ENCODE measurements at regions not wholly inside any gene's neighbourhood (a gene's known extent, or its start where the extent isn't known, plus 50 kb on each side); places are given as distances from the start of the nearest gene placed in this dataset.

DNA sequence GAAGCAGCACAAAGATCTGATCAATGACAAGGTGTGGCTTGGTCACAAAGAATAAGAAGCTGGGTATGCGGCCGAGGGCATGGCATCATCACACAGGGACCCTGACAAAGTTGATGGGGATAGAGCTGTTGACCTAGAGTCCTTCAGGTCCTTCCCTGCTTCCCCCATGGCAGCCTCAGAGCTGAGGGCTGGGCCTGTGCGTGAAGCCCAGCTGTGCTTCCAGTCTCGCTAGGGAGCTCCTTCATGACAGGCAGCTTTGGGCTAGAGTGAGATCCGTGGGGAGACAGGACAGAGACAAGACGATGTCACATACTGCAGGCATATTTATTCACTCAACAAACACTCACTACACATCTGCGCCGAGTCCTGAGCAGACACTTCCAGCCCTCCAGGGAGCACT is 56.4 kb upstream of the NEURL1B start:
- TF ChIP-seq EP300 (IDR thresholded peaks at IDR 0.05): peak in 1 of 4 donors; percentile 19
- TF ChIP-seq POLR2A (IDR thresholded peaks at IDR 0.05): no peak
- TF ChIP-seq, protein P1, sequence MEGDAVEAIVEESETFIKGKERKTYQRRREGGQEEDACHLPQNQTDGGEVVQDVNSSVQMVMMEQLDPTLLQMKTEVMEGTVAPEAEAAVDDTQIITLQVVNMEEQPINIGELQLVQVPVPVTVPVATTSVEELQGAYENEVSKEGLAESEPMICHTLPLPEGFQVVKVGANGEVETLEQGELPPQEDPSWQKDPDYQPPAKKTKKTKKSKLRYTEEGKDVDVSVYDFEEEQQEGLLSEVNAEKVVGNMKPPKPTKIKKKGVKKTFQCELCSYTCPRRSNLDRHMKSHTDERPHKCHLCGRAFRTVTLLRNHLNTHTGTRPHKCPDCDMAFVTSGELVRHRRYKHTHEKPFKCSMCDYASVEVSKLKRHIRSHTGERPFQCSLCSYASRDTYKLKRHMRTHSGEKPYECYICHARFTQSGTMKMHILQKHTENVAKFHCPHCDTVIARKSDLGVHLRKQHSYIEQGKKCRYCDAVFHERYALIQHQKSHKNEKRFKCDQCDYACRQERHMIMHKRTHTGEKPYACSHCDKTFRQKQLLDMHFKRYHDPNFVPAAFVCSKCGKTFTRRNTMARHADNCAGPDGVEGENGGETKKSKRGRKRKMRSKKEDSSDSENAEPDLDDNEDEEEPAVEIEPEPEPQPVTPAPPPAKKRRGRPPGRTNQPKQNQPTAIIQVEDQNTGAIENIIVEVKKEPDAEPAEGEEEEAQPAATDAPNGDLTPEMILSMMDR (IDR thresholded peaks at IDR 0.05): no peak
- peak in 1 of 2 donors; percentile 6 for TF ChIP-seq POLR2AphosphoS5 (IDR thresholded peaks at IDR 0.05)
- H3K4me3 ChIP-seq: no peak overlapping the region
- peaks cover 21 to 28% (median 25%) of the 10 kb centered on the region in 4 donors for H3K4me1 ChIP-seq
- ATAC-seq (ENCODE audit: low FRiP score in 2 of 2) (no peak), DNase-seq (no peak)
- no peaks in the 10 kb centered on the region for H3K27me3 ChIP-seq
- H3K9me3 ChIP-seq: no peaks in the 10 kb centered on the region
- WGBS, 2 donors: 65 to 73% methylated on average over 8 of the region's 8 CpGs
- H3K27ac ChIP-seq: peak overlapping the region; percentile 74 to 89 (median 84)
- no peaks in the 10 kb centered on the region for H3K36me3 ChIP-seq

DNA sequence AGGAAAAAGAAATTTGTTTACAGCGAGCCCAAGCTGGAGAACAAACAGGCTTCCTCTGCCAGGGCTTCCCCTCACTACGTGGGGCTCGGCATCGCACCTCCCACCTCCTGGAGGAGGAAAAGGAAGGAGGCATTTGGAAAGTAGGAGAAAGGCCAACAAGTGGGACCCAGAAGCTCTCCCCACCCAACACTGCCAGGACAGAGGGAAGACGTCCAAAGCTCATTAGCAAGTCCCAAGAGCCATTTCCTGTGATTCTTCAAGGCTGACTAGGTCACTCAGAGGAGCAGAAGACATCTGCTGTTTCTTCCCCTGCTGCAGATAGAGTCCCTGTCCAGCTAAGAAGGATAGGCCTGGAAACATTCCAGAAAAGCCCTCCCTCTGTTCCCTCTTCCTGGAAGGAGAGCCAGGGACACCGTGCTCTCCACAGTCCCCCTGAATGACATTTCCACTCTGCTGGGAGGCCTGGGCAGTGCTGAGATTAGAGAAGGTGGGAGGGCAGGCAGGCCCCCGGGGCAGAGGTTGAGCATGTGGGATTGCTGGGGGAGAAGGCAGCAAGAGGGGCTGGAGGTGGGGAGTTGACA is 57.0 kb upstream of the NEURL1B start:
- Histone ChIP-seq H3K27me3 (no peaks in the 10 kb centered on the region), H3K27ac (peak overlapping the region; percentile 74 to 89 (median 84)), H3K9me3 (no peaks in the 10 kb centered on the region), H3K4me1 (peaks cover 21 to 28% (median 25%) of the 10 kb centered on the region in 4 donors), H3K4me3 (no peak overlapping the region), H3K36me3 (no peaks in the 10 kb centered on the region)
- WGBS, 2 donors: 45 to 46% methylated on average over 7 of the region's 7 CpGs
- TF ChIP-seq POLR2AphosphoS5 (IDR thresholded peaks at IDR 0.05) (peak; percentile 79 to 85), POLR2A (IDR thresholded peaks at IDR 0.05) (no peak), EP300 (IDR thresholded peaks at IDR 0.05) (peak; percentile 60 to 76 (median 68))
- TF ChIP-seq, protein P1 (IDR thresholded peaks at IDR 0.05): no peak
- ATAC-seq (ENCODE audit: low FRiP score in 2 of 2) (peak; percentile 14 to 66), DNase-seq (peak in 1 of 2 donors; percentile 27)

DNA sequence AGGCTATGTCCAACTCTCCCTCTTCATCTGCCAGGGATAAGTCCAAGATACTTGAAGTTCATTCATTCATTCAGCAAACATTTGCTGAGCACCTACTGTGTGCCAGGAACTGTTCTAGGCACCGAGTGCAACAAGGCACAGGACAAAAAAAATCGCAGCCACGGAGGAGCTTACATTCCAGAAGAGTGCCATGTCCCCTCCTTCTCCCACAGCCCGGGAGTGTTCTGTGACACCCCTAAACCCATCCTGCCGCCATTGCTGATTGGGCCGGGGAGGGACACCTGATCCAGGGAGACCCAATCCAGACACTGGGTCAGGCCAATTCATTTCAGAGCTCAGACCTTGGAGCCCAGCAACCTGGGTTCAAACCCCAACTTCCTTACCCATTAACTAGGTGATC is 58.1 kb upstream of the NEURL1B start:
- Histone ChIP-seq H3K27me3 (no peaks in the 10 kb centered on the region), H3K9me3 (no peaks in the 10 kb centered on the region), H3K4me1 (peaks cover 21 to 28% (median 25%) of the 10 kb centered on the region in 4 donors), H3K4me3 (no peak overlapping the region), H3K36me3 (no peaks in the 10 kb centered on the region), H3K27ac (peak overlapping the region; percentile 74 to 89 (median 84))
- ATAC-seq (ENCODE audit: low FRiP score in 2 of 2) (no peak), DNase-seq (no peak)
- 89 to 92% methylated on average over 5 to 6 of the region's 6 CpGs for WGBS, 2 donors
- TF ChIP-seq EP300 (IDR thresholded peaks at IDR 0.05) (no peak), POLR2AphosphoS5 (IDR thresholded peaks at IDR 0.05) (no peak), POLR2A (IDR thresholded peaks at IDR 0.05) (no peak)
- TF ChIP-seq, protein P1 (IDR thresholded peaks at IDR 0.05): no peak

DNA sequence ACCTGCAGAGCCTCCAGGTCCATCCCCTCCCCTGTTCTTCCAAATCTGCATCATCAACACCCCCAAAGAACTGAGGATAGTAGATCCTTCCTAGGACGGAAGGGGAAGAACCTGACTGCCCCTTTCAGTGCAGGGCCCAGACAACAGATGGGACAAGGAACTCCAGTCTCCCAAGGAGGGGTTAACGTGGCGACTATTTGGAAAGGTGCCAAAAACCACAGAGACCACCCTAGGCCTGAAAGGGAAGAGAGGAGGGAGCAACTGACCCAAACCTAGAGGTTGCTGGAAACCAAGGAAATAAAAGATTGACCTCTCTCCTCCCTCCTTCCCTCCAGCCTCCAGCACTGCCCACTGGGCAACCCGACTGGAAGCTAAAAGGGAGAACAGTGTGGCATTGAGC is 59.7 kb upstream of the NEURL1B start:
- Histone ChIP-seq H3K9me3 (no peaks in the 10 kb centered on the region), H3K27me3 (no peaks in the 10 kb centered on the region), H3K4me1 (peaks cover 16 to 24% (median 22%) of the 10 kb centered on the region in 4 donors), H3K4me3 (no peak overlapping the region), H3K27ac (no peak overlapping the region), H3K36me3 (no peaks in the 10 kb centered on the region)
- ATAC-seq (ENCODE audit: low FRiP score in 2 of 2) (no peak), DNase-seq (no peak)
- no peak for TF ChIP-seq EP300 (IDR thresholded peaks at IDR 0.05)
- no peak for TF ChIP-seq POLR2AphosphoS5 (IDR thresholded peaks at IDR 0.05)
- TF ChIP-seq POLR2A (IDR thresholded peaks at IDR 0.05): no peak
- TF ChIP-seq, protein P1 (IDR thresholded peaks at IDR 0.05): no peak
- 34 to 61% methylated on average over 4 of the region's 4 CpGs for WGBS, 2 donors
